H9 (cell line): ENCODE measurements at regions not wholly inside any gene's neighbourhood (a gene's known extent, or its start where the extent isn't known, plus 50 kb on each side); places are given as distances from the start of the nearest gene placed in this dataset.

Experiments used
- DNase-seq: peaks from one replicate; pipeline ENCODE4 v3.0.0-alpha.2; 2017
- H2AFZ ChIP-seq: one replicate; pipeline ENCODE4 v1.6.1; 2013; ENCODE audit warnings: mild to moderate bottlenecking, low read length, control low read depth, moderate library complexity
- H2AK5ac ChIP-seq: 2 replicates; pipeline ENCODE4 v1.6.1; 2013; ENCODE audit warnings: low read length, control low read depth, mixed read lengths; ENCODE audit not compliant: insufficient read length
- H2BK120ac ChIP-seq: one replicate; pipeline ENCODE4 v1.6.1; 2013; ENCODE audit warnings: low read depth, mild to moderate bottlenecking, low read length, control low read depth, inconsistent platforms; ENCODE audit not compliant: poor library complexity, severe bottlenecking
- H2BK12ac ChIP-seq: 2 replicates; pipeline ENCODE4 v1.6.1; 2013; ENCODE audit warnings: low read length, control low read depth, mixed read lengths, low read depth; ENCODE audit not compliant: insufficient read length
- H2BK15ac ChIP-seq: 2 replicates; pipeline ENCODE4 v1.6.1; 2013; ENCODE audit warnings: low read depth, low read length, control low read depth
- H2BK20ac ChIP-seq: one replicate; pipeline ENCODE4 v1.6.1; 2013; ENCODE audit warnings: low read depth, mild to moderate bottlenecking, low read length, control low read depth, inconsistent platforms; ENCODE audit not compliant: poor library complexity, severe bottlenecking
- H2BK5ac ChIP-seq: 2 replicates; pipeline ENCODE4 v1.6.1; 2013; ENCODE audit warnings: low read length, control low read depth, mixed read lengths; ENCODE audit not compliant: insufficient read length
- H3K14ac ChIP-seq: 2 replicates; pipeline ENCODE4 v1.6.1; 2013; ENCODE audit warnings: low read length, control low read depth; ENCODE audit not compliant: insufficient read depth
- H3K18ac ChIP-seq: 2 replicates; pipeline ENCODE4 v1.6.1; 2013; ENCODE audit warnings: low read depth, mild to moderate bottlenecking, mixed read lengths, low read length, control low read depth; ENCODE audit not compliant: insufficient read length
- H3K23ac ChIP-seq: 2 replicates; pipeline ENCODE4 v1.6.1; 2013; ENCODE audit warnings: low read length, control low read depth, mixed read lengths, low read depth; ENCODE audit not compliant: insufficient read length
- H3K23me2 ChIP-seq: 2 replicates; pipeline ENCODE4 v1.6.1; 2013; ENCODE audit warnings: low read depth, mild to moderate bottlenecking, mixed read lengths, low read length, control low read depth; ENCODE audit not compliant: insufficient read length, poor library complexity, severe bottlenecking
- H3K27ac ChIP-seq: 2 replicates; pipeline ENCODE4 v1.5.1; 2013; ENCODE audit warnings: low read length, control low read depth, mixed read lengths, low read depth; ENCODE audit not compliant: insufficient read length
- H3K27me3 ChIP-seq: 2 replicates; pipeline ENCODE4 v1.6.1; 2013; ENCODE audit warnings: low read length, control low read depth, inconsistent platforms; ENCODE audit not compliant: insufficient read depth
- H3K4ac ChIP-seq: 2 replicates; pipeline ENCODE4 v1.6.1; 2013; ENCODE audit warnings: low read depth, mild to moderate bottlenecking, control low read depth, inconsistent platforms, low read length, moderate library complexity
- H3K4me1 ChIP-seq: 2 replicates; pipeline ENCODE4 v1.6.1; 2013; ENCODE audit warnings: low read length, control low read depth, inconsistent platforms; ENCODE audit not compliant: insufficient read depth
- H3K4me2 ChIP-seq: 2 replicates; pipeline ENCODE4 v1.6.1; 2013; ENCODE audit warnings: low read length, control low read depth, mixed read lengths; ENCODE audit not compliant: insufficient read length, insufficient read depth
- H3K56ac ChIP-seq: 2 replicates; pipeline ENCODE4 v1.6.1; 2013; ENCODE audit warnings: low read depth, mild to moderate bottlenecking, mixed read lengths, low read length, control low read depth; ENCODE audit not compliant: insufficient read length
- H3K79me1 ChIP-seq: 2 replicates; pipeline ENCODE4 v1.6.1; 2013; ENCODE audit warnings: low read depth, mild to moderate bottlenecking, moderate library complexity, low read length, control low read depth, inconsistent platforms; ENCODE audit not compliant: insufficient read depth, poor library complexity, severe bottlenecking
- H3K79me2 ChIP-seq: 2 replicates; pipeline ENCODE4 v1.6.1; 2013; ENCODE audit warnings: low read length, control low read depth, inconsistent platforms; ENCODE audit not compliant: insufficient read depth
- H3K9ac ChIP-seq: 2 replicates; pipeline ENCODE4 v1.6.1; 2013; ENCODE audit warnings: low read length, control low read depth, mixed read lengths; ENCODE audit not compliant: insufficient read length; ENCODE audit errors: extremely low read depth
- H3K9me3 ChIP-seq: one replicate; pipeline ENCODE4 v1.6.1; 2013; ENCODE audit warnings: low read depth, low read length, inconsistent platforms; ENCODE audit not compliant: control insufficient read depth
- H3T11ph ChIP-seq: one replicate; pipeline ENCODE4 v1.6.1; 2013; ENCODE audit warnings: mild to moderate bottlenecking, low read length, control low read depth, inconsistent platforms
- H4K20me1 ChIP-seq: one replicate; pipeline ENCODE4 v1.6.1; 2013; ENCODE audit not compliant: control insufficient read depth, insufficient read length, insufficient read depth
- H4K5ac ChIP-seq: 2 replicates; pipeline ENCODE4 v1.6.1; 2013; ENCODE audit warnings: low read depth, mild to moderate bottlenecking, mixed read lengths, low read length, control low read depth; ENCODE audit not compliant: insufficient read length
- H4K8ac ChIP-seq: replicated peaks from 2 replicates; pipeline ENCODE4 v1.6.1; 2013; ENCODE audit warnings: low read length, control low read depth, mixed read lengths, low read depth; ENCODE audit not compliant: insufficient read length
- H4K91ac ChIP-seq: 2 replicates; pipeline ENCODE4 v1.6.1; 2013; ENCODE audit warnings: low read depth, mild to moderate bottlenecking, moderate library complexity, mixed read lengths, low read length, control low read depth; ENCODE audit not compliant: insufficient read length
- H3K27ac Mint-ChIP-seq, 3 experiments: 2 replicates in 2 of 3; 3 replicates in 1 of 3; pipeline ENCODE4 v1.8.0; 2020 to 2021; ENCODE audit warnings: mixed read lengths in 3 of 3, mild to moderate bottlenecking in 1 of 3, moderate library complexity in 1 of 3
- H3K27me3 Mint-ChIP-seq: 2 replicates; pipeline ENCODE4 v1.8.0; 2021; ENCODE audit warnings: low read depth, mild to moderate bottlenecking, moderate library complexity, mixed read lengths
- H3K36me3 Mint-ChIP-seq, 3 experiments: 2 replicates in 2 of 3; 3 replicates in 1 of 3; pipeline ENCODE4 v1.8.0; 2020 to 2021; ENCODE audit warnings: low read depth in 3 of 3, mixed read lengths in 3 of 3; ENCODE audit not compliant: insufficient read depth in 1 of 3
- H3K4me1 Mint-ChIP-seq, 2 experiments: 2 replicates each; pipeline ENCODE4 v1.8.0; 2020; ENCODE audit warnings: mixed read lengths in 2 of 2
- H3K4me3 Mint-ChIP-seq, 2 experiments: 2 replicates in 1 of 2; 3 replicates in 1 of 2; pipeline ENCODE4 v1.8.0; 2020 to 2021; ENCODE audit warnings: mild to moderate bottlenecking in 2 of 2, mixed read lengths in 2 of 2, moderate library complexity in 1 of 2
- H3K9me3 Mint-ChIP-seq, 2 experiments: 2 replicates in 1 of 2; 3 replicates in 1 of 2; pipeline ENCODE4 v1.8.0; 2020; ENCODE audit warnings: mild to moderate bottlenecking in 2 of 2, mixed read lengths in 2 of 2, moderate library complexity in 1 of 2
- CTCF ChIP-seq: fragments of 200-600 bp; sonication (generic); conservative IDR thresholded peaks from 3 replicates; pipeline ENCODE4 v1.8.0; 2021; ENCODE audit warnings: antibody characterized with exemption, mild to moderate bottlenecking
- WGBS: extraction: QIAGEN DNeasy Blood & Tissue Kit; methylation state at CpG from one replicate; pipeline ENCODE4 v1.1.7; 2013; ENCODE audit warnings: missing lambda C conversion rate, low lambda C conversion rate, mixed read lengths; ENCODE audit not compliant: insufficient read length; ENCODE audit errors: extremely low coverage; 5-methylcytosine and 5-hydroxymethylcytosine counted together

- Histone ChIP-seq H4K8ac (no peak overlapping the region), H4K91ac (no peak overlapping the region), H4K20me1 (no peaks in the 10 kb centered on the region), H2AFZ (no peak overlapping the region), H3K79me1 (no peaks in the 10 kb centered on the region), H2BK12ac (no peak overlapping the region), H3K27ac (no peak overlapping the region), H3K23ac (no peak overlapping the region), H3K9ac (no peak overlapping the region), H3K14ac (no peak overlapping the region), H2BK120ac (no peak overlapping the region), H2AK5ac (no peak overlapping the region), H3K23me2 (no peaks in the 10 kb centered on the region), H3K4me1 (no peaks in the 10 kb centered on the region), H3K9me3 (no peaks in the 10 kb centered on the region), H2BK5ac (no peak overlapping the region), H3K79me2 (no peaks in the 10 kb centered on the region), H3K56ac (no peak overlapping the region), H3K4me2 (no peak overlapping the region), H3K27me3 (no peaks in the 10 kb centered on the region; the same call in 1 of the 2 replicates), H3K18ac (no peak overlapping the region), H3T11ph (no peak overlapping the region), H4K5ac (no peak overlapping the region), H2BK20ac (no peak overlapping the region), H2BK15ac (no peak overlapping the region), H3K4ac (no peak overlapping the region)
- Mint-ChIP-seq H3K4me3 (no peak overlapping the region), H3K9me3 (peaks cover 66 to 67% of the 10 kb centered on the region in 2 experiments), H3K36me3 (peaks cover 0 to 3% (median 2%) of the 10 kb centered on the region in 3 experiments; a peak in 3 of 7 replicates), H3K27me3 (peaks cover 13% of the 10 kb centered on the region), H3K27ac (no peak overlapping the region), H3K4me1 (peaks cover 0 to 14% of the 10 kb centered on the region in 2 experiments; a peak in 3 of 4 replicates)
- no peak for TF ChIP-seq CTCF
- no peak for DNase-seq
- no CpG with 5 or more reads among the region's 4 CpGs for WGBS
Observed at GRCh38 chrX:40207626-40208025, 109.9 kb upstream of the BCOR start.
